Endothelial cell of umbilical vein (primary cell): ENCODE measurements at regions not wholly inside any gene's neighbourhood (a gene's known extent, or its start where the extent isn't known, plus 50 kb on each side); places are given as distances from the start of the nearest gene placed in this dataset.

Source experiments
- BruUV-seq: library from RNA; stranded (reverse); fragments of 400-500 nt; replicated peaks from 2 replicates; lab custom pipeline; 2021; lab: Mats Ljungman, UMichigan
- CTCF ChIA-PET: fragments of 300-600, 350-600 bp; sonication (Branson Sonifier 250); formaldehyde crosslinking; loops from one replicate; lab custom pipeline; 2021; ENCODE audit warnings: antibody characterized with exemption, inconsistent platforms; lab: Charles Lee
- POLR2A ChIA-PET: fragments of 300-600, 350-600 bp; sonication (Branson Sonifier 250); formaldehyde crosslinking; loops from one replicate; lab custom pipeline; 2021; ENCODE audit warnings: antibody characterized with exemption, inconsistent platforms; lab: Charles Lee
- DNase-seq: peaks from one replicate; pipeline ENCODE4 v3.0.0-alpha.2; 2011; ENCODE audit warnings: low read depth, low spot score
- FAIRE-seq: peaks from 2 replicates; lab custom pipeline; 2011; peaks lifted over from hg19 to GRCh38; lab: Jason Lieb, UNC
- H2AFZ ChIP-seq: 2 replicates; pipeline ENCODE4 v1.6.0; 2012; ENCODE audit warnings: low read depth, low read length, control low read depth, inconsistent platforms
- H3K27ac ChIP-seq: 2 replicates; pipeline ENCODE4 v1.5.1; 2011; ENCODE audit warnings: low read depth, mild to moderate bottlenecking, control low read depth, low read length, moderate library complexity; ENCODE audit not compliant: insufficient read depth
- H3K27me3 ChIP-seq, 2 experiments: 2 replicates each; pipeline versions ENCODE4 v1.6.0 to v1.6.1; 2011; ENCODE audit warnings: low read length in 2 of 2, mixed read lengths in 1 of 2; ENCODE audit not compliant: control insufficient read depth in 2 of 2, insufficient read depth in 2 of 2
- H3K36me3 ChIP-seq, 2 experiments: 2 replicates in 1 of 2; 3 replicates in 1 of 2; pipeline ENCODE4 v1.5.1; 2011; ENCODE audit warnings: low read length in 2 of 2, mild to moderate bottlenecking in 1 of 2, moderate library complexity in 1 of 2; ENCODE audit not compliant: control insufficient read depth in 2 of 2, insufficient read depth in 2 of 2; ENCODE audit errors: extremely low read depth in 1 of 2
- H3K4me1 ChIP-seq: 3 replicates; pipeline ENCODE4 v1.5.1; 2011; ENCODE audit warnings: mild to moderate bottlenecking, low read length; ENCODE audit not compliant: control insufficient read depth, insufficient read depth; ENCODE audit errors: extremely low read depth
- H3K4me2 ChIP-seq: 2 replicates; pipeline ENCODE4 v1.6.1; 2011; ENCODE audit warnings: low read length, control low read depth, mixed read lengths; ENCODE audit not compliant: insufficient read depth
- H3K4me3 ChIP-seq, 3 experiments: fragments of 200-600 bp in 1 of 3; sonication (generic), shearing (Covaris generic) in 1 of 3; replicated peaks in 1 of 3; 2 replicates each; pipeline ENCODE4 v1.5.1; 2011 to 2016; ENCODE audit warnings: control low read depth in 3 of 3, low read length in 3 of 3, mild to moderate bottlenecking in 2 of 3, inconsistent platforms in 1 of 3, low read depth in 1 of 3, moderate library complexity in 1 of 3; ENCODE audit not compliant: insufficient read depth in 1 of 3
- H3K79me2 ChIP-seq: 2 replicates; pipeline ENCODE4 v1.6.0; 2012; ENCODE audit warnings: low read length, inconsistent platforms; ENCODE audit not compliant: control insufficient read depth, insufficient read depth
- H3K9ac ChIP-seq: replicated peaks from 2 replicates; pipeline ENCODE3; 2011; ENCODE audit warnings: low read length, control low read depth; ENCODE audit not compliant: insufficient read depth; ENCODE audit errors: extremely low read depth
- H3K9me1 ChIP-seq: replicated peaks from 3 replicates; pipeline ENCODE4 v1.6.0; 2011; ENCODE audit warnings: mild to moderate bottlenecking, low read length; ENCODE audit not compliant: control insufficient read depth, insufficient read depth; ENCODE audit errors: extremely low read depth
- H3K9me3 ChIP-seq: replicated peaks from 2 replicates; pipeline ENCODE4 v1.5.1; 2012; ENCODE audit warnings: low read length, inconsistent platforms; ENCODE audit not compliant: control insufficient read depth, insufficient read depth
- H4K20me1 ChIP-seq: replicated peaks from 2 replicates; pipeline ENCODE3; 2011; ENCODE audit warnings: mild to moderate bottlenecking, low read length; ENCODE audit not compliant: control insufficient read depth, insufficient read depth; ENCODE audit errors: extremely low read depth
- EZH2 ChIP-seq: IDR thresholded peaks from 2 replicates; pipeline ENCODE4 v1.6.1; 2012; ENCODE audit warnings: borderline replicate concordance, low read depth, mild to moderate bottlenecking, moderate library complexity, low read length, inconsistent platforms; ENCODE audit not compliant: severe bottlenecking
- FOS ChIP-seq: IDR thresholded peaks from 2 replicates; pipeline ENCODE4 v1.6.1; 2011; ENCODE audit warnings: mild to moderate bottlenecking, low read length, moderate library complexity, borderline replicate concordance; ENCODE audit not compliant: insufficient read depth
- GATA2 ChIP-seq: IDR thresholded peaks from 2 replicates; pipeline ENCODE4 v1.7.0; 2011; ENCODE audit warnings: low read depth, mild to moderate bottlenecking, moderate library complexity, mixed read lengths, low read length; ENCODE audit not compliant: insufficient read length, insufficient read depth
- JUN ChIP-seq: IDR thresholded peaks from 2 replicates; pipeline ENCODE4 v1.6.1; 2011; ENCODE audit warnings: borderline replicate concordance, low read depth; ENCODE audit not compliant: insufficient read length, insufficient read depth
- MYC ChIP-seq: IDR thresholded peaks from one replicate; pipeline ENCODE4 v1.6.1; 2011; ENCODE audit warnings: mild to moderate bottlenecking, low read depth, low read length
- POLR2A ChIP-seq: IDR thresholded peaks from 2 replicates; pipeline ENCODE4 v1.6.1; 2012; ENCODE audit warnings: low read depth, mild to moderate bottlenecking, control low read depth, low read length
- POLR2AphosphoS5 ChIP-seq: IDR thresholded peaks from 2 replicates; pipeline ENCODE4 v1.6.1; 2012; ENCODE audit warnings: low read depth, mild to moderate bottlenecking, control low read depth, low read length, moderate library complexity; ENCODE audit not compliant: insufficient read depth
- dilution Hi-C: fragments of 300-500 bp; cut with MboI; formaldehyde crosslinking; loops from one replicate; pipeline ENCODE4 v1.15.0; 2019; ENCODE audit warnings: low sequenced_read_pairs; ENCODE audit not compliant: extremely low pct_ligation_motif_present
- intact Hi-C: fragments of 100-400 bp; cut with micrococcal nuclease; formaldehyde crosslinking; loops from one replicate; pipeline ENCODE4 v1.10.0; 2022
- TF ChIP-seq, protein P1 (sequence below): IDR thresholded peaks from 2 replicates; pipeline ENCODE4 v1.6.1; 2011; ENCODE audit not compliant: insufficient read depth, insufficient read length
- TF ChIP-seq, protein P2 (sequence below), 2 donors: IDR thresholded peaks; 1 replicate in 1 of 2; 2 replicates in 1 of 2; pipeline ENCODE4 v1.5.1; 2011; ENCODE audit warnings: low read length in 2 of 2, mild to moderate bottlenecking in 2 of 2, moderate library complexity in 2 of 2, control low read depth in 1 of 2, inconsistent platforms in 1 of 2, low read depth in 1 of 2; ENCODE audit not compliant: insufficient read depth in 1 of 2; ENCODE audit errors: extremely low read depth in 1 of 2

- intact Hi-C loops: no loop called here
- POLR2A ChIA-PET: no interaction called here
- no peak for FAIRE-seq
Observed at GRCh38 chr12:130087222-130087621, 75.0 kb upstream of the FZD10 start.

More at GRCh38 chr12:130087222-130087621, 75.0 kb upstream of the FZD10 start:
- Histone ChIP-seq H3K9me3 (peaks cover 13% of the 10 kb centered on the region), H3K9me1 (no peaks in the 10 kb centered on the region), H4K20me1 (no peaks in the 10 kb centered on the region), H3K36me3 (no peaks in the 10 kb centered on the region), H3K9ac (no peak overlapping the region), H3K4me1 (no peaks in the 10 kb centered on the region), H3K27ac (no peak overlapping the region), H3K79me2 (no peaks in the 10 kb centered on the region), H2AFZ (no peak overlapping the region), H3K4me3 (no peak overlapping the region), H3K27me3 (no peaks in the 10 kb centered on the region), H3K4me2 (no peak overlapping the region)
- dilution Hi-C loops: no loop called here
- no TSS peak for BruUV-seq
- CTCF ChIA-PET: no interaction called here
- DNase-seq: no peak
- TF ChIP-seq, protein P1, sequence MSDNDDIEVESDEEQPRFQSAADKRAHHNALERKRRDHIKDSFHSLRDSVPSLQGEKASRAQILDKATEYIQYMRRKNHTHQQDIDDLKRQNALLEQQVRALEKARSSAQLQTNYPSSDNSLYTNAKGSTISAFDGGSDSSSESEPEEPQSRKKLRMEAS: no peak
- TF ChIP-seq FOS (no peak), JUN (no peak), EZH2 (no peak), POLR2AphosphoS5 (no peak), MYC (no peak), GATA2 (no peak), POLR2A (no peak)
- TF ChIP-seq, protein P2, sequence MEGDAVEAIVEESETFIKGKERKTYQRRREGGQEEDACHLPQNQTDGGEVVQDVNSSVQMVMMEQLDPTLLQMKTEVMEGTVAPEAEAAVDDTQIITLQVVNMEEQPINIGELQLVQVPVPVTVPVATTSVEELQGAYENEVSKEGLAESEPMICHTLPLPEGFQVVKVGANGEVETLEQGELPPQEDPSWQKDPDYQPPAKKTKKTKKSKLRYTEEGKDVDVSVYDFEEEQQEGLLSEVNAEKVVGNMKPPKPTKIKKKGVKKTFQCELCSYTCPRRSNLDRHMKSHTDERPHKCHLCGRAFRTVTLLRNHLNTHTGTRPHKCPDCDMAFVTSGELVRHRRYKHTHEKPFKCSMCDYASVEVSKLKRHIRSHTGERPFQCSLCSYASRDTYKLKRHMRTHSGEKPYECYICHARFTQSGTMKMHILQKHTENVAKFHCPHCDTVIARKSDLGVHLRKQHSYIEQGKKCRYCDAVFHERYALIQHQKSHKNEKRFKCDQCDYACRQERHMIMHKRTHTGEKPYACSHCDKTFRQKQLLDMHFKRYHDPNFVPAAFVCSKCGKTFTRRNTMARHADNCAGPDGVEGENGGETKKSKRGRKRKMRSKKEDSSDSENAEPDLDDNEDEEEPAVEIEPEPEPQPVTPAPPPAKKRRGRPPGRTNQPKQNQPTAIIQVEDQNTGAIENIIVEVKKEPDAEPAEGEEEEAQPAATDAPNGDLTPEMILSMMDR (IDR thresholded peaks at IDR 0.05; ENCODE audit: extremely low read depth in 1 of 2, insufficient read depth in 1 of 2, low read depth in 1 of 2, low read length in 2 of 2): no peak
